K562 (cell line): ENCODE measurements at regions not wholly inside any gene's neighbourhood (a gene's known extent, or its start where the extent isn't known, plus 50 kb on each side); places are given as distances from the start of the nearest gene placed in this dataset.

Experiments
- ATAC-seq: fragments of 200-7000 bp; cut with Tn5 transposase; 3 replicates; pipeline ENCODE4 v1.9.1; 2020; ENCODE audit warnings: moderate library complexity
- BruUV-seq: library from RNA; stranded (reverse); fragments of 400-500 nt; replicated peaks from 2 replicates; lab custom pipeline; 2021; lab: Mats Ljungman, UMichigan
- CTCF ChIA-PET: fragments of 300-600 bp; formaldehyde crosslinking; extraction: SDS; loops from one replicate; lab custom pipeline; 2021; ENCODE audit warnings: low intra/inter-chr PET ratio; lab: Yijun Ruan, JAX
- POLR2A ChIA-PET: fragments of 300-600, 350-650 bp; sonication (Branson Sonifier 250); formaldehyde crosslinking; extraction: SDS; loops from one replicate; lab custom pipeline; 2021; ENCODE audit warnings: antibody characterized with exemption, inconsistent platforms; lab: Yijun Ruan, JAX
- DNase-seq, 4 experiments: peaks; one replicate each; pipeline versions ENCODE4 v3.0.0 to v3.0.0-alpha.2; 2011 to 2018; ENCODE audit warnings: low spot score in 3 of 4, mixed read lengths in 3 of 4; ENCODE audit errors: extremely low read depth in 1 of 4
- FAIRE-seq: peaks from 2 replicates; lab custom pipeline; 2011; peaks lifted over from hg19 to GRCh38; lab: Jason Lieb, UNC
- H2AFZ ChIP-seq: 2 replicates; pipeline ENCODE4 v1.6.0; 2011; ENCODE audit warnings: low read depth, low read length, control low read depth, inconsistent platforms
- H3K27ac ChIP-seq: fragments of 200-600 bp; 3 replicates; pipeline ENCODE4 v1.8.0; 2011; ENCODE audit warnings: low read depth, mild to moderate bottlenecking, control low read depth, inconsistent platforms, low read length, moderate library complexity, mixed read lengths; ENCODE audit errors: extremely low read depth
- H3K27me3 ChIP-seq, 2 experiments: fragments of 300-600 bp in 1 of 2; 2 replicates in 1 of 2; 3 replicates in 1 of 2; pipeline versions ENCODE4 v1.6.0 to v1.8.0; 2011; ENCODE audit warnings: inconsistent platforms in 2 of 2, low read length in 2 of 2, mild to moderate bottlenecking in 1 of 2, mixed read lengths in 1 of 2, moderate library complexity in 1 of 2; ENCODE audit not compliant: control insufficient read depth in 2 of 2, insufficient read depth in 2 of 2
- H3K36me3 ChIP-seq: fragments of 300-600 bp; 3 replicates; pipeline ENCODE4 v1.8.0; 2011; ENCODE audit warnings: mild to moderate bottlenecking, low read length, inconsistent platforms; ENCODE audit not compliant: control insufficient read depth, insufficient read depth
- H3K4me1 ChIP-seq, 2 experiments: fragments of 200-600 bp in 1 of 2; replicated peaks in 1 of 2; 2 replicates in 1 of 2; 3 replicates in 1 of 2; pipeline versions ENCODE4 v1.5.1 to v1.8.0; 2011; ENCODE audit warnings: inconsistent platforms in 2 of 2, low read length in 2 of 2, mild to moderate bottlenecking in 1 of 2, mixed read lengths in 1 of 2, moderate library complexity in 1 of 2; ENCODE audit not compliant: control insufficient read depth in 2 of 2, insufficient read depth in 2 of 2
- H3K4me2 ChIP-seq: 2 replicates; pipeline ENCODE4 v1.6.1; 2011; ENCODE audit warnings: low read length, control low read depth, inconsistent platforms, mixed read lengths; ENCODE audit not compliant: insufficient read depth
- H3K4me3 ChIP-seq: fragments of 200-600 bp; sonication (generic), shearing (Covaris generic); 2 replicates; pipeline ENCODE4 v1.5.1; 2016; ENCODE audit warnings: control low read depth, inconsistent platforms
- H3K79me2 ChIP-seq: fragments of 200-600 bp; 3 replicates; pipeline ENCODE4 v1.8.0; 2011; ENCODE audit warnings: low read length, inconsistent platforms; ENCODE audit not compliant: control insufficient read depth, insufficient read depth
- H3K9ac ChIP-seq, 2 experiments: 2 replicates each; pipeline versions ENCODE4 v1.6.0 to v1.6.1; 2011; ENCODE audit warnings: low read depth in 2 of 2, low read length in 2 of 2, control low read depth in 1 of 2, inconsistent platforms in 1 of 2, mild to moderate bottlenecking in 1 of 2, mixed read lengths in 1 of 2; ENCODE audit not compliant: insufficient read depth in 1 of 2
- H3K9me1 ChIP-seq: one replicate; pipeline ENCODE4 v1.6.0; 2011; ENCODE audit warnings: inconsistent platforms, mild to moderate bottlenecking, low read length, moderate library complexity; ENCODE audit not compliant: control insufficient read depth, insufficient read depth
- H3K9me3 ChIP-seq: replicated peaks from 2 replicates; pipeline ENCODE4 v1.5.1; 2011; ENCODE audit warnings: low read depth, low read length, inconsistent platforms; ENCODE audit not compliant: control insufficient read depth, insufficient read depth
- H4K20me1 ChIP-seq: replicated peaks from 2 replicates; pipeline ENCODE4 v1.6.1; 2011; ENCODE audit warnings: low read length, inconsistent platforms, mixed read lengths; ENCODE audit not compliant: control insufficient read depth, insufficient read depth
- BRD9 ChIP-seq: fragments of 450-650 bp; IDR thresholded peaks from 2 replicates; pipeline ENCODE4 v1.6.1; 2018; ENCODE audit warnings: low read depth; ENCODE audit not compliant: partially characterized antibody
- HDAC1 ChIP-seq, 2 experiments: fragments of 450-650 bp; IDR thresholded peaks; 2 replicates each; pipeline ENCODE4 v1.6.1; 2016 to 2017; ENCODE audit warnings: inconsistent platforms in 1 of 2, mild to moderate bottlenecking in 1 of 2, moderate library complexity in 1 of 2
- LCOR ChIP-seq: sonication (generic); formaldehyde crosslinking; IDR thresholded peaks from 2 replicates; pipeline ENCODE4 v1.8.0; 2022; ENCODE audit warnings: mild to moderate bottlenecking, missing genetic modification reagents
- MAX ChIP-seq: sonication (generic); formaldehyde crosslinking; IDR thresholded peaks from 2 replicates; pipeline ENCODE4 v1.9.0; 2022; ENCODE audit warnings: mild to moderate bottlenecking, missing genetic modification reagents
- NR1H2 ChIP-seq: sonication (generic); formaldehyde crosslinking; IDR thresholded peaks from 2 replicates; pipeline ENCODE4 v1.4.0; 2020; ENCODE audit warnings: mild to moderate bottlenecking, missing genetic modification reagents
- PHF20 ChIP-seq: fragments of 450-650 bp; IDR thresholded peaks from 2 replicates; pipeline ENCODE4 v1.6.1; 2018; ENCODE audit not compliant: partially characterized antibody
- SLC30A9 ChIP-seq: fragments of 250-450 bp; sonication (Bioruptor Pico); IDR thresholded peaks from 2 replicates; pipeline ENCODE4 v1.8.0; 2022; ENCODE audit warnings: mild to moderate bottlenecking, moderate library complexity
- SMARCA5 ChIP-seq: fragments of 450-650 bp; IDR thresholded peaks from 2 replicates; pipeline ENCODE4 v1.6.1; 2016
- SRSF1 ChIP-seq: fragments of 200-400 bp; formaldehyde crosslinking; IDR thresholded peaks from 2 replicates; pipeline ENCODE4 v1.6.1; 2017; ENCODE audit warnings: mild to moderate bottlenecking, low read depth, low read length, moderate library complexity
- STAG1 ChIP-seq: sonication (generic); formaldehyde crosslinking; IDR thresholded peaks from 2 replicates; pipeline ENCODE4 v1.5.0; 2020; ENCODE audit warnings: missing genetic modification reagents, borderline replicate concordance
- TBP ChIP-seq: optimal IDR thresholded peaks from 2 replicates; pipeline ENCODE3; 2011; ENCODE audit warnings: low read depth, low read length, improper control_type of control experiment
- ZKSCAN8 ChIP-seq: fragments of 200-800 bp; sonication (Bioruptor generic); IDR thresholded peaks from 2 replicates; pipeline ENCODE4 v1.6.1; 2016; ENCODE audit warnings: missing genetic modification characterization, missing compliant biosample characterization
- ZNF174 ChIP-seq: fragments of 250-450 bp; sonication (Bioruptor Pico); IDR thresholded peaks from 2 replicates; pipeline ENCODE4 v1.4.0; 2020; ENCODE audit warnings: mild to moderate bottlenecking
- ZNF217 ChIP-seq: sonication (generic); formaldehyde crosslinking; IDR thresholded peaks from 2 replicates; pipeline ENCODE4 v1.8.0; 2022; ENCODE audit warnings: mild to moderate bottlenecking, missing genetic modification reagents
- ZNF699 ChIP-seq: fragments of 250-450 bp; sonication (Bioruptor Pico); IDR thresholded peaks from 2 replicates; pipeline ENCODE4 v1.8.0; 2021; ENCODE audit warnings: mild to moderate bottlenecking, moderate library complexity; ENCODE audit not compliant: insufficient replicate concordance
- WGBS: fragments of 100-300 bp; shearing (Covaris generic); methylation state at CpG from one replicate; pipeline ENCODE4 v1.1.6; 2016; ENCODE audit warnings: low coverage, mixed read lengths; ENCODE audit not compliant: insufficient coverage; ENCODE audit errors: missing lambda C conversion rate; 5-methylcytosine and 5-hydroxymethylcytosine counted together
- in situ Hi-C: fragments of 300-500 bp; cut with MboI; formaldehyde crosslinking; loops from 4 replicates; pipeline ENCODE4 v1.15.0; 2018; ENCODE audit warnings: inconsistent platforms, mixed read lengths
- intact Hi-C: fragments of 100-400 bp; cut with micrococcal nuclease; formaldehyde crosslinking; loops from 2 replicates; pipeline ENCODE4 v1.14.2; 2022
- TF ChIP-seq, protein P1 (sequence below): fragments of 250-450 bp; sonication (Bioruptor Pico); IDR thresholded peaks from 2 replicates; pipeline ENCODE4 v1.8.0; 2021; ENCODE audit warnings: moderate library complexity, mild to moderate bottlenecking, inconsistent platforms
- TF ChIP-seq, protein P2 (sequence below): fragments of 250-450 bp; sonication (Bioruptor Pico); IDR thresholded peaks from 2 replicates; pipeline ENCODE4 v1.8.0; 2022; ENCODE audit warnings: moderate library complexity, mild to moderate bottlenecking, inconsistent platforms

GRCh38 chr22:26923531-26923930 is 266.1 kb downstream of the MIAT start:
- in situ Hi-C loops: no loop called here
- intact Hi-C loops: no loop called here
- no peak for TF ChIP-seq SMARCA5
- H3K4me2 ChIP-seq: no peak overlapping the region
- no peak overlapping the region for H3K27ac ChIP-seq
- no peaks in the 10 kb centered on the region; the same call in 1 of the 2 replicates for H4K20me1 ChIP-seq
- ChIA-PET CTCF (no interaction called here), POLR2A (interaction anchor here (0.7 kb wide), 1 partner anchor 13 kb away, joined by 3 read pairs; no protein-coding TSS in a partner anchor)
- H3K79me2 ChIP-seq: no peaks in the 10 kb centered on the region
- H3K9ac ChIP-seq: no peak overlapping the region
- no TSS peak for BruUV-seq
- no peaks in the 10 kb centered on the region for H3K36me3 ChIP-seq
- ATAC-seq (no peak), DNase-seq (no peak), FAIRE-seq (no peak)
- no peaks in the 10 kb centered on the region for H3K9me1 ChIP-seq
- H3K4me3 ChIP-seq: no peak overlapping the region
- no peaks in the 10 kb centered on the region for H3K4me1 ChIP-seq
- no peaks in the 10 kb centered on the region for H3K27me3 ChIP-seq
- no peak overlapping the region for H2AFZ ChIP-seq
- no peaks in the 10 kb centered on the region for H3K9me3 ChIP-seq
- 0% methylated on average over 1 of the region's 1 CpG for whole genome bisulfite sequencing

DNA sequence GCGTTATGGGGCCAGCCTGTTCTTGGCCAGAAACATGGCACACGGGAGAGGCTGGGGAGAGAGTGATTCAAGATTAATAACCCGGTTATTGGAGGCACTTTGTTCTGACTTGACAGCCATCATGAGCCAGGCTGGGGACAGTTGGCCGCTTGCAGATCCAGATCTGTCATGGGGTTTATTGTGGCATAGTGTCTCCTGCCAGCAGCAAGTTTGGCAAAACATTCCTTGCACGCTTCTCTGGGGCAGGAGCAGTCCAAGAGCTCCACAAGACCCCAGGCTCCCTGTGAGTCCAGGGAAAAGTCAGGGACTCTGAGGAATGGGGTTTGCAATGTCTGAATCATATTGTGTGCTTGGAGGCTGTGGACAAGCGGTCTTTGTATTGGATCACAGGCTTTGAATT is 270.4 kb downstream of the MIAT start:
- ChIA-PET CTCF (no interaction called here), POLR2A (interaction anchor here (0.7 kb wide), 1 partner anchor 18 kb away, joined by 4 read pairs; no protein-coding TSS in a partner anchor)
- no peaks in the 10 kb centered on the region for H3K79me2 ChIP-seq
- in situ Hi-C loops (no loop called here), intact Hi-C loops (no loop called here)
- H2AFZ ChIP-seq: no peak overlapping the region
- no peak for DNase-seq
- BruUV-seq: no TSS peak
- H3K9me3 ChIP-seq: no peaks in the 10 kb centered on the region
- H4K20me1 ChIP-seq: no peaks in the 10 kb centered on the region
- no peak overlapping the region for H3K27ac ChIP-seq
- no peak for FAIRE-seq
- H3K36me3 ChIP-seq: no peaks in the 10 kb centered on the region
- no peak for ATAC-seq
- no peaks in the 10 kb centered on the region for H3K27me3 ChIP-seq
- H3K9ac ChIP-seq: no peak overlapping the region
- H3K4me2 ChIP-seq: no peak overlapping the region
- H3K4me3 ChIP-seq: no peak overlapping the region
- H3K4me1 ChIP-seq: no peaks in the 10 kb centered on the region
- no peaks in the 10 kb centered on the region for H3K9me1 ChIP-seq
- 0% methylated on average over 6 of the region's 6 CpGs for WGBS
- TF ChIP-seq, protein P1, sequence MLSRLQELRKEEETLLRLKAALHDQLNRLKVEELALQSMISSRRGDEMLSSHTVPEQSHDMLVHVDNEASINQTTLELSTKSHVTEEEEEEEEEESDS: no peak
- TF ChIP-seq PHF20 (no peak), HDAC1 (IDR thresholded peaks at IDR 0.05) (no peak), TBP (no peak), MAX (CRISPR knock-in tag) (no peak), LCOR (no peak), STAG1 (CRISPR knock-in tag) (no peak), ZNF174 (no peak), SRSF1 (no peak), ZKSCAN8 (CRISPR knock-in tag) (no peak), ZNF217 (CRISPR knock-in tag) (no peak), BRD9 (no peak), ZNF699 (CRISPR knock-in tag) (no peak), SLC30A9 (CRISPR knock-in tag) (no peak), NR1H2 (CRISPR knock-in tag) (no peak)
- TF ChIP-seq, protein P2, sequence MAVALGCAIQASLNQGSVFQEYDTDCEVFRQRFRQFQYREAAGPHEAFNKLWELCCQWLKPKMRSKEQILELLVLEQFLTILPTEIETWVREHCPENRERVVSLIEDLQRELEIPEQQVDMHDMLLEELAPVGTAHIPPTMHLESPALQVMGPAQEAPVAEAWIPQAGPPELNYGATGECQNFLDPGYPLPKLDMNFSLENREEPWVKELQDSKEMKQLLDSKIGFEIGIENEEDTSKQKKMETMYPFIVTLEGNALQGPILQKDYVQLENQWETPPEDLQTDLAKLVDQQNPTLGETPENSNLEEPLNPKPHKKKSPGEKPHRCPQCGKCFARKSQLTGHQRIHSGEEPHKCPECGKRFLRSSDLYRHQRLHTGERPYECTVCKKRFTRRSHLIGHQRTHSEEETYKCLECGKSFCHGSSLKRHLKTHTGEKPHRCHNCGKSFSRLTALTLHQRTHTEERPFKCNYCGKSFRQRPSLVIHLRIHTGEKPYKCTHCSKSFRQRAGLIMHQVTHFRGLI (CRISPR knock-in tag): no peak
